NB4 (cell line): ENCODE measurements at regions not wholly inside any gene's neighbourhood (a gene's known extent, or its start where the extent isn't known, plus 50 kb on each side); places are given as distances from the start of the nearest gene placed in this dataset.

Source experiments
- CTCF ChIP-seq: IDR thresholded peaks from one replicate; pipeline ENCODE4 v1.5.1; 2012; ENCODE audit warnings: low read depth, low read length
- POLR2A ChIP-seq: IDR thresholded peaks from 2 replicates; pipeline ENCODE4 v1.6.1; 2011; ENCODE audit warnings: mild to moderate bottlenecking; ENCODE audit not compliant: insufficient read length; ENCODE audit errors: extremely low read depth
- TF ChIP-seq, protein P1 (sequence below): IDR thresholded peaks from 2 replicates; pipeline ENCODE4 v1.6.1; 2011; ENCODE audit warnings: low read depth, low read length

DNA sequence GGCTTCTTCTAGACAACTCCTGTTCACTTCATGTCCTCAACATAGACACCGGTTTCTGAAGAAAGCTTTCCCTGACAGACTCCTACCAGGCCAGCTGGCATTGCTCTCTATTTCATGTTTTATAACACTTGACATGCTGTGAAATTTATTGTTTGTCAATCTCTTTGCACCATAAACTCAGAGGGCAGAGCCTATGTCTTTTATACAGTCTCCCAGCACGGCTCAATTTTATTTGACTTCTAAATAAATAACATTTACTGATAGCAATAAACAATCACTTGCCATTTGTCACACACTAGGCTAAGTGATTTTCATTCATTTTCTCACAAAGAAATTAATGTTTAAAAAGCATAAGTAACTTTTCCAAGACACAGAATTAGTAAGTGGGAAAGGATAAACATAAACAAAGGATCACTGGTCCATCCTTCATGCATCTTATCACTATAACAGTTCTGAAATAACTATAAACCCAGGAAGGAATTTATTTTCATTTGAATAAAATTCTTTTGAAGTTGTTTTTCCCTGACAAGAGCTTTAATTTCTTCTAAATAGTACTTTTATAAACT lies 577.6 kb downstream of the TECRL start:
- TF ChIP-seq CTCF (no peak), POLR2A (no peak)
- TF ChIP-seq, protein P1, sequence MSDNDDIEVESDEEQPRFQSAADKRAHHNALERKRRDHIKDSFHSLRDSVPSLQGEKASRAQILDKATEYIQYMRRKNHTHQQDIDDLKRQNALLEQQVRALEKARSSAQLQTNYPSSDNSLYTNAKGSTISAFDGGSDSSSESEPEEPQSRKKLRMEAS = no peak
